ENCODE measurements at regions not wholly inside any gene's neighbourhood (a gene's known extent, or its start where the extent isn't known, plus 50 kb on each side); places are given as distances from the start of the nearest gene placed in this dataset.

DNA sequence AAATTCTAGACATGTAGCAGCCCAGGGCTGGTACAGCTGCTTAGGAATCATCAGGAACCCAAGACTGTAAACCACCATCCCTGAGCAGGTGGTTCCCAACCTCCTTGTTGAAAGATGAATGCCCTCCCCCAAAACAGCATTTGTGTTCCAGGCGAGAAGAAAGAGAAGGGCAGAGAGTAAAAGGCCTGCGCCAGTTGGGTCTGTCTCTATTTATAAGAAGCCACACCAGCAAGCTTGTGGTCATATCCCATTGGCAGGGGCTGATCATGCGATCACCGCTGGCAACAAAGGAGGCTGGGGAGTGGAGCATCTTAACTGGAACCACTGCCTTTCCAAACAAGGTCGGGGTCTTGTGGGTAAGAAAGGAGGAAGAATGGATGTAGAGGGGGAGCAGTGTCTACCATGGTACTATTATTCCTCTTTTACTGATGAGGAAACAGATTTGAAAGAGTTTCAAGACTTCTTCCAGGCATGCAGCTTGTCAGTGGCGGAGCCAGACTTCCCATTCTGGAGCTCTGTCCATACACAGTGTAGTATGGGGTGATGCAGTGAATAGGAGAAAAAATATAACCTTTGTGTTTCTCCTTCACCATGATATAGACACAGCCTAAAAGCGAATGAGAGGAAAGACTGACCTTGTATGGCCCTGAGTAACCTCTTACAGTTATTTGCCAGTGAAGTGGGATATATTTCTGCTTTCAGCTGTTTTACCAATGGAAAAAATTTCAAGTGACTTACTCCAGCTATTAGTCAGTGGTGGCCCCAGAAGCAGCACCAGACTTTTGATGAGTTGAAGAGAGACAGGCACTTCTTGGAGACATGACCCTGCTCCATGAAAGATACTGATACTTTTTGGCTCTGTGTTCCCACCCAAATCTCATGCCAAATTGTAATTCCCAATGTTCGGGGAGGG, 222.6 kb downstream of the ABHD5 start:
- TF ChIP-seq, protein P1, sequence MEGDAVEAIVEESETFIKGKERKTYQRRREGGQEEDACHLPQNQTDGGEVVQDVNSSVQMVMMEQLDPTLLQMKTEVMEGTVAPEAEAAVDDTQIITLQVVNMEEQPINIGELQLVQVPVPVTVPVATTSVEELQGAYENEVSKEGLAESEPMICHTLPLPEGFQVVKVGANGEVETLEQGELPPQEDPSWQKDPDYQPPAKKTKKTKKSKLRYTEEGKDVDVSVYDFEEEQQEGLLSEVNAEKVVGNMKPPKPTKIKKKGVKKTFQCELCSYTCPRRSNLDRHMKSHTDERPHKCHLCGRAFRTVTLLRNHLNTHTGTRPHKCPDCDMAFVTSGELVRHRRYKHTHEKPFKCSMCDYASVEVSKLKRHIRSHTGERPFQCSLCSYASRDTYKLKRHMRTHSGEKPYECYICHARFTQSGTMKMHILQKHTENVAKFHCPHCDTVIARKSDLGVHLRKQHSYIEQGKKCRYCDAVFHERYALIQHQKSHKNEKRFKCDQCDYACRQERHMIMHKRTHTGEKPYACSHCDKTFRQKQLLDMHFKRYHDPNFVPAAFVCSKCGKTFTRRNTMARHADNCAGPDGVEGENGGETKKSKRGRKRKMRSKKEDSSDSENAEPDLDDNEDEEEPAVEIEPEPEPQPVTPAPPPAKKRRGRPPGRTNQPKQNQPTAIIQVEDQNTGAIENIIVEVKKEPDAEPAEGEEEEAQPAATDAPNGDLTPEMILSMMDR (IDR thresholded peaks at IDR 0.05; ENCODE audit: insufficient read depth, low read length): no peak
- no peak for TF ChIP-seq POLR2AphosphoS5 (IDR thresholded peaks at IDR 0.05; ENCODE audit: low read depth)

All from HL-60 (cell line).